ENCODE measurements at regions not wholly inside any gene's neighbourhood (a gene's known extent, or its start where the extent isn't known, plus 50 kb on each side); places are given as distances from the start of the nearest gene placed in this dataset.
"Not testable (repeated sequence)": the region's sequence is repeated elsewhere in the genome, so short reads cannot be mapped to it uniquely, and the experiment has no call there.

- DNase-seq (ENCODE audit: low read depth in 2 of 2) = no peak
These were observed 52.6 kb downstream of the TCF20 start for GRCh38 chr22:42217752-42218280.

- DNase-seq (ENCODE audit: low read depth in 2 of 2) = no peak
These were observed 53.3 kb downstream of the TCF20 start for GRCh38 chr22:42217019-42217751.

- DNase-seq (ENCODE audit: low read depth in 2 of 2) = no peak
These were observed 55.6 kb downstream of the TCF20 start for GRCh38 chr22:42214633-42215415.

GRCh38 chr22:42208362-42208761 lies 62.1 kb downstream of the TCF20 start:
- no peak for DNase-seq (ENCODE audit: low read depth in 2 of 2)

GRCh38 chr22:42207918-42208317 lies 62.5 kb downstream of the TCF20 start:
- no peak for DNase-seq (ENCODE audit: low read depth in 2 of 2)

GRCh38 chr22:42203609-42204008 lies 66.8 kb downstream of the TCF20 start:
- DNase-seq (ENCODE audit: low read depth in 2 of 2) = no peak

GRCh38 chr22:42202669-42203068 lies 67.8 kb downstream of the TCF20 start:
- DNase-seq (ENCODE audit: low read depth in 2 of 2) = peak; percentile 31 to 45

GRCh38 chr22:42202048-42202447 lies 68.4 kb downstream of the TCF20 start:
- DNase-seq (ENCODE audit: low read depth in 2 of 2) = no peak

GRCh38 chr22:42199025-42199424 lies 68.4 kb upstream of the CYP2D6 start:
- DNase-seq (ENCODE audit: low read depth in 2 of 2) = no peak

- DNase-seq (ENCODE audit: low read depth in 2 of 2) = no peak
These were observed 67.6 kb upstream of the CYP2D6 start for GRCh38 chr22:42198226-42198625.

GRCh38 chr22:42196454-42196853 lies 65.8 kb upstream of the CYP2D6 start:
- no peak for DNase-seq (ENCODE audit: low read depth in 2 of 2)

- no peak for DNase-seq (ENCODE audit: low read depth in 2 of 2)
These were observed 64.3 kb upstream of the CYP2D6 start for GRCh38 chr22:42194953-42195352.

- DNase-seq (ENCODE audit: low read depth in 2 of 2) = no peak
These were observed 63.7 kb upstream of the CYP2D6 start for GRCh38 chr22:42194104-42194851.

GRCh38 chr22:42192547-42192946 lies 61.9 kb upstream of the CYP2D6 start:
- DNase-seq (ENCODE audit: low read depth in 2 of 2) = no peak

- no peak for DNase-seq (ENCODE audit: low read depth in 2 of 2)
These were observed 59.7 kb upstream of the CYP2D6 start for GRCh38 chr22:42190274-42190673.

- DNase-seq (ENCODE audit: low read depth in 2 of 2) = no peak
These were observed 59.2 kb upstream of the CYP2D6 start for GRCh38 chr22:42189761-42190160.

- no peak for DNase-seq (ENCODE audit: low read depth in 2 of 2)
These were observed 58.3 kb upstream of the CYP2D6 start for GRCh38 chr22:42188808-42189447.

GRCh38 chr22:42187646-42188045 lies 57.0 kb upstream of the CYP2D6 start:
- no peak for DNase-seq (ENCODE audit: low read depth in 2 of 2)

GRCh38 chr22:42185915-42186439 lies 55.4 kb upstream of the CYP2D6 start:
- DNase-seq (ENCODE audit: low read depth in 2 of 2) = no peak

GRCh38 chr22:42184852-42185251 lies 54.2 kb upstream of the CYP2D6 start:
- DNase-seq (ENCODE audit: low read depth in 2 of 2) = no peak

GRCh38 chr22:42183461-42184059 lies 53.0 kb upstream of the CYP2D6 start:
- DNase-seq (ENCODE audit: low read depth in 2 of 2) = not testable (repeated sequence)
